LNCaP clone FGC (cell line): ENCODE measurements at regions not wholly inside any gene's neighbourhood (a gene's known extent, or its start where the extent isn't known, plus 50 kb on each side); places are given as distances from the start of the nearest gene placed in this dataset.

Experiments
- DNase-seq: peaks from one replicate; pipeline ENCODE4 v3.0.0-alpha.2; 2011; ENCODE audit warnings: low read depth
- H3K4me3 ChIP-seq: 2 replicates; pipeline ENCODE4 v1.5.1; 2011; ENCODE audit warnings: mild to moderate bottlenecking, low read depth, low read length, control low read depth
- CTCF ChIP-seq: IDR thresholded peaks from 2 replicates; pipeline ENCODE4 v1.5.1; 2012; ENCODE audit warnings: mild to moderate bottlenecking; ENCODE audit not compliant: control insufficient read depth, insufficient read depth; ENCODE audit errors: extremely low read depth

DNA sequence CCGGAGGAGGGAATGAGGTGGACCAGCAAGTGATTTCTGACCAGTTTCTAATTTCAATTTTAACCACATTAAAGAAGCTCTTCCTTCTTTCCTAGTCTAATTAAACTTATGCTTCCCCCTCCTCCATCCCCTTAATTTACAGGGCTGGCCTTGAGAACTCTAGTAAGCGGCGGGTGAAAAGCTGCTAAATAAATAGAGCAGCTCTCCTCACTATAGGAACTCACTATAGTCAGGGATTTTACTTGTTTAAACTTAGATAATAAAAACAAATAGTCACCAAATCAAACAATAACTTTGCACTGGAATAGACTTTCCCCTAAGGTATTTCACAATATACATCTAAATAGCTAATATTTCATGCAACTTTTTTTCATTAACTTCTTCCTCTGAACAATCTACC lies 1838.2 kb upstream of the PRR20A start:
- no peak overlapping the region for H3K4me3 ChIP-seq
- TF ChIP-seq CTCF: no peak
- peak; percentile 3 for DNase-seq

GRCh38 chr13:55307909-55308308 lies 1832.8 kb upstream of the PRR20A start:
- H3K4me3 ChIP-seq: no peak overlapping the region
- no peak for DNase-seq
- TF ChIP-seq CTCF: no peak

DNA sequence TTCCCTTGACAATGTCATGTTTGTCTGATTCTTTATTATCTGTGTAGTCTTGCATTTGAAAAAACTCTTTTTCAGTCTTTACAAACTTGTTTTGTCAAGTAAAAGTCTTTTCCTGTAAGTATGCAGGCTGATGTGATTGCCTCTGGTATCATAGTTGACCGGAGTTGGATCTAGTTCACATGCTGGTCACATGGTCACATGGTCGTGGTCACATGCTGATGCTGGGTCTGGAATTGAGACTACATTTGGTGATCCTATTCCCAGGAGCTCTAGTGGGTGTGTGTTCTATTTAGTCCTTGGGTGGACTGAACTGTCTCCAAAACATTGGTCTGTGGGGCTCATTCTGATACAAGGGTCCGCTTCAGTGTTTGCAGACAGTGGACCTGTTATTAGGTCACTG lies 1798.8 kb upstream of the PRR20A start:
- no peak for DNase-seq
- TF ChIP-seq CTCF: no peak
- no peak overlapping the region for H3K4me3 ChIP-seq

GRCh38 chr13:55345224-55345623 lies 1795.5 kb upstream of the PRR20A start:
- H3K4me3 ChIP-seq: no peak overlapping the region

DNA sequence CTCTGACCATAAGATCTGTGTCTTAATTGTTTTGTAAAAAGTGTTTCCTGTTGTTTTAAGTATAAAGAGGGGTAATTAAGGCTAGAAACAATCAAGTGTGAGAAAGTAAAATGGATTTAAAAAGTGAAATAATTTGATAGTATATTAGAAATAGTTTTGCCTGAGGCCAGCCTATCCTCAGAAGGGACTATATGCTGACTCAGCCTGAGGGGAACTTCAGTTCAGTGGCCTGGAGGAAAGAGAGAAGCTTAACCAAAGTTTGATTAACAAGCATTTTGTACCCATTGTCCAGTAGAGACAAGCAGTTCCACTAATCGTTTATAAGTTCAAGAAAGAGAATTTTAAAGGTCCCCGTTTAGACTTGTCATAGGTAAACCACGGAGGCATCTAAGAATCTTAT lies 1793.2 kb upstream of the PRR20A start:
- no peak overlapping the region for H3K4me3 ChIP-seq
- no peak for DNase-seq
- no peak for TF ChIP-seq CTCF

More at GRCh38 chr13:55345224-55345623, 1795.5 kb upstream of the PRR20A start:
- no peak for DNase-seq
- no peak for TF ChIP-seq CTCF

DNA sequence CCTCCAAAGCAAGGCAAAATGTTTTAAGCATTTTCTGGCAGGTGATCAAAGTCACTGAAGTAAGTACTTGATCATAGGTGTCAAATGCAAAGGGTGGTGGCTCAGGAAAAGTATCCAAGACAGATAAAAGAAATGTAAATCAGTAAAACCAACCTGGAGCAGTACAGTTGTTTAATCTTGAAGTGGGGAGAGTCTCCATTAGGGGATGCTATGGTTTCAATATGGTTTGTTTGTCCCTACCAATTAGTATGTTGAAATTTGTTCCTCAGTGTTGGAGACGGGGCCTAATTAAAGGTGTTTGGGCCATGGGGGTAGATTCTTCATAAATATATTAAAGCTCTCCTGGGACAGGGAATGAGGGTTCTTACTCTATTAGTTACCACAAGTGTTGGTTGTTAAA lies 1781.7 kb upstream of the PRR20A start:
- no peak overlapping the region for H3K4me3 ChIP-seq
- peak; percentile 15; the same call in 1 of the 2 replicates for TF ChIP-seq CTCF
- DNase-seq: no peak

DNA sequence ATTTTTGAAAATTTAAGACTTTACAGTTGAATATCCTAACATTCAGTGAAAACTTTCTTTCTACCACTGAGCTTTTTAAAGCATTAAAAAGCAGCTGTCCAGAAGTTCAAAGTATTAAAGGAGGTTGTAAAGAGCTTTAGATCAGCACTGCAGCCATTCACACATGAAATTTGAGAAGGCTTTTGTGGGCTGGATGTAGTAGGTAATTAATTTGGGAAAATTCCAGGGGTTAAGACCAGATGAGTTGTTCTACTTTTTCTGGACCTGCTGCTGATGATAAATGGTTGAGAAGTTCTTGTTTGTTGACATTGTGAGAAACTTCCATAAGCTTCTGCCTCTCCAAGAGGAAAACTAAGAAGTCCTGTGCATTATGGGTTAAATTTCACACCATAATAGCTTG lies 1779.6 kb upstream of the PRR20A start:
- TF ChIP-seq CTCF: no peak

More for the DNA sequence above, 1779.6 kb upstream of the PRR20A start:
- no peak overlapping the region for H3K4me3 ChIP-seq
- no peak for DNase-seq
